Activated CD4-positive, alpha-beta T cell treated with anti-CD3 and anti-CD28 coated beads for 48 hours (primary cell): ENCODE measurements at regions not wholly inside any gene's neighbourhood (a gene's known extent, or its start where the extent isn't known, plus 50 kb on each side); places are given as distances from the start of the nearest gene placed in this dataset.

ENCODE experiments used
- DNase-seq: peaks from one replicate; pipeline ENCODE4 v3.0.0-alpha.2; 2020

DNA sequence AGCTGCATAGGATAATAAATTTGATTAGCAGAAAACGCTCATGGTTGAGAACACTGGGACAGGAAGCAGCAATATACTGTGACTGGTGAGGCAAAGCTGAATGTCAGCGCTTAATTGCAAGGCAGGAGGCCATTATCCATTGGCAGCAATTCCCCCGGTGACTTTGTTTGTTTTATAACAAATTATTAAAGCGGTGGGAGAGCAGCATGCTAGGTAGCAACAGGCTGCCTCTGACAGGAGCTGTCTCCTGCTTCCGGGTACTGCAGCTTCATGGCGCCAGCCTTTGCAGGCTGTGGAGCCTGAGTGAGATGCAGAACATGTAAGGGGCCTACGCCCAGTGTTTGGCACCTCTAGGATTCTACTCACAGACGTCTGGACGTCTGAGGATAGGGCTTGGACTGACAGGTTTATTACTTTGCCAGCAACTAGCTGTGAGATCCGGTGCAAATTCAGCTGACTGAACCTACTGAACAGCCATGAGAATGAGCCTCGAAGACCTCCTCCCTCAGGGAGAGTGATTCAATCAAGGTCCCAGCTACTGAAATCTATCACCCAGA lies 82.1 kb upstream of the SSTR1 start:
- no peak for DNase-seq

DNA sequence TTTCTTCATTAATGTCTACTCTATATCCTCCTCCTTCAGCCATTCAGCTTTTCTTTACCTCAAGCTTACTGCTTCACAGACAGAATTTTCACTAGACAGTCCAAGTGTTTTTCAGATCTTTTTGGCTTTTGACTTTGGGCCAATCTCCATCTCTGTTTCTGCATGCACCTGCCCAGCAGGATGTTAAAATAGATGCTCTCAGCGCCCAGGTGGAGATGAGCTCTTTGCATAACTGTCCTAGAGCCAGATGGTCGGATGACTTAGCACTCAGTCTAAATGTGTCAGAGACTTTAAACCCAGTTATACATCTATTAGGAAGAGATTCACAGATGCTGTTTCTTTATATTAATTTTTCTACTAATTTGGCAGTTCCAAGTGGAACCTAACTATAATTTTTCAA lies 80.3 kb upstream of the SSTR1 start:
- no peak for DNase-seq

DNA sequence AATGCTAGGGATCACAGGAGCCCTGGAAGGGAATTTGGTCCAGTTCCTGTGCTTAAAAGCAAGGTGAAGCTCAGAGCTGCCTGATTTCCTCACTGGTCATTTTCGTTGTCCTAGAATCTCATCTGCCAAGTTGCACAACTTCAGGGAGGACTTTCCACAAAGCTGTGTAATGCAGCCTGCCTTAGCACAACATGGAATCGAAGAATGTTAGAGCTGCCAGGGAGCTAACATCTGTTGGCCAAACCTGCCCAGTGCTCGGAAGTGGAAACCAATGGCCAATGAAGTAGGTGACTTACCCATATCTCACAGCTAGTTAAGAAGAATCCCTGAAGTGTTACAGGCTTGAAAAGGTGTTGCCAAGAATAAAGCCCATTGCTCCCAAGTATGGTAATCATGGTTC lies 79.9 kb upstream of the SSTR1 start:
- DNase-seq, result no peak

DNA sequence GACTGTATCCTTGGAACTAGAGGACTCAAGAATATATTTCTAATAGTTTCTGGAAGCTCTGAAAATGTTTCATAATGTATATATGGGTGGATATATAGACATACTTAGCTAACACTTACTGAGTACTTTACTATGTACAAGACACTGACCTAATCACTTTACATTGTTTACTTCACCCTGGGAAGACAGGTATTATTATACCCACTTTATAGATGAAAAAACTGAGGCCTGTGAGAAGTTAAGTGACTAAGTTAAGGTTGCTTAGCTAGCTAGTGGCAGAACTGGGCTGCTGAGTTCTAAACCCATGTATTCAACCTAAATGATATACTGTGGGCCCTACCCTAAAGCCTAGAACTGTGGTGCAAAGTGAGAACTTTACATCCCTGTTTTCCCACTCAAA lies 79.1 kb upstream of the SSTR1 start:
- no peak for DNase-seq

DNA sequence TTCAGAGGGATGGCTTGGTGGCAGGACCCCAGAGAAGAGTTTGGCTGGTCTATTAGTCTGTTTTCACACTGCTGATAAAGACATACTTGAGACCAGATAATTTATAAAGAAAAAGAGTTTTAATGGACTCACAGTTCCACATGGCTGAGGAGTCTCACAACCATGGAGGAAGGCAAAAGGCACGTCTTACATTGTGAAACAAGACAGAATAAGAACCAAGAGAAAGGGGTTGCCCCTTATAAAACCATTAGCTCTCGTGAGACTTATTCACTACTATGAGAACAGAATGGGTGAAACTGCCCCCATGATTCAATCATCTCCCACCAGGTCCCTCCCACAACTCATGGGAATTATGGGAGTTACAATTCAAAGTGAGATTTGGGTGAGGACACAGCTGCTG lies 78.5 kb upstream of the SSTR1 start:
- DNase-seq, result no peak

DNA sequence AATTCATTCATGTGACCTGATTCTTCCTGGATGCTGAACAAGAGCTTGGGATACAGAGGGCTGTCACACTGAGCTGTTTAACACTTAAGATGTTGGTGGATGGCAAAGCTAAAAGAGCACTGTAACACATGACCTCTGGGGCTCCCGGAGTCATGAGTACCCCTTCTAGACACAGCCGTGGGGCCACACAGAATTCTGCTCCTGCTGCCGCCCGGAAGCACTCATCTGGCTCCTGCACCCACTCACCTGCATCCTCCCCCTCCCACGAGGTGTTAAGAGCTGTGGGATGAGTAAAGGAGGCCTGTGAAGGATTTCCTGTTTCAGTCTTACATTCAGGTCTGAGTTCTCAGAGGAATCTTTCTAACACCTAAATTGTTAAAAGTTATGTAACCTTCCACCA lies 78.0 kb upstream of the SSTR1 start:
- peak; percentile 36 for DNase-seq

DNA sequence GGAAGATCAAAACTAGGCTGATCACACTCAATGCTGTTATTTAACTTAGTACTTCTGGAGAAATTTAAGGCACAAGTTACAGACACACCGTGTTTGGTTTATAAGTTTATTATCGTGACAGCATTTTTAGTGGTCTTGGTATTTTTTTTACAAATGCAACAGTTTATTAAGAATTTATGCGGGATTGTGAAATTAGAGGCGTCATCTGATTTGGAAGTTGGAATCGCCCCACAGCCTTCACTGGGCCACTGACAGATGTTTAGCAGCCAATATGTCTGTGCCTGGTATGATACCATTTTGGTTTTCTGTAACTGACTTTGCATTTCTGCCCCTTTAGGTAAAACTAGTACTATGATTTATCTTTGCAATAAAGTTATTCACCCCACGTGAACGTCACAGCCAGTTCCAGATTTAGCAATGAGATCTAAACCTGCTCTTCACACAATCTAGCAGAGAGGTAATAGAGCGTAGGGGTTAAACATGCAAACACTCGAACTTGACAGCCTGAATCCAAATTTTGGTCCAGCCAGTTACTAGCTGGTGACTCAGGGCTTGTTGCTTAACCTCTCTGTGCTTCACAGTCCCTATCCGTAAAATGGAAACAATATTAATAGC lies 73.2 kb upstream of the SSTR1 start:
- no peak for DNase-seq

- no peak for DNase-seq
Measured at GRCh38 chr14:38135106-38135867, 72.4 kb upstream of the SSTR1 start.

- no peak for DNase-seq
Measured at GRCh38 chr14:38137005-38137404, 70.7 kb upstream of the SSTR1 start.

GRCh38 chr14:38138473-38139138 lies 69.1 kb upstream of the SSTR1 start:
- DNase-seq, result no peak

GRCh38 chr14:38139926-38140325 lies 67.8 kb upstream of the SSTR1 start:
- no peak for DNase-seq

- no peak for DNase-seq
Measured at GRCh38 chr14:38143170-38143569, 64.5 kb upstream of the SSTR1 start.

DNA sequence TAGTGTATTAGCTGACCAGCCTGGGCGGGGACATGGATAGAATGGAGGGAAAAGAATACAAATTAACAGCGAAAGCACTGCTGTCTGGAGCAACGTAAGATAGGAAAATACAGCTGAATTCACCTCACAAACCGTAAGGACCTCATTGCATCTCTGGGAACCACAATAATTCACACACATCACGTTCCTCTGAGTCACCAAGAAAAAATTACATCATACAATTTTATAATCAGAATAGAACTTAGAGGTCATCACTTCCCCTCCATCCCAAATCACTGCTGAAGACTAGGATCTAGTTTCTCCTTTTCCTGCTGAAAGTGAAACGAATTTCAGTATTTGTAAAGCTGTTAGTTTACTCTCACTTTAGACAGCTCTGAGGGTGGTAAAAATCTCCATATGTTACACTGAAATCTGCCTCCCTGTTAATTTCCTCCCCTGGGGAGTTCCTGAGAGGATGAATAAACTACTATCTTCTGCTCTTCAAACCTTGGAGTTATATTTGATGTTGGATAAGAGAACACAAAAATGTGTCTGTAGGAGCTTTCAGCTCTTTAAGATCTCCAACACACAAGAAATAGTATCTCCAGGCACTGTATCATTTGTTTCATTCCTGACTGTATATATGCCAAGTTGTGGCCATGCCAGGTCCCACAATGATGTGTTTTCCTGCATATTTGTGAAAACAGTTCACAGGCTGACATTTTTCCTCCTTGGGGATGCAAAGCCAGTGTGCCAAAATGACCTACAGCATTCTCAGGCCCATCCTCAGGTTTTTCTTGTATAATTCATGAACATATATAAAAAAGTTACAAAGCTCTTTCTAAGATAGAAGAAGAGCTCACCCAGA lies 63.8 kb upstream of the SSTR1 start:
- DNase-seq, result no peak

GRCh38 chr14:38145142-38145541 lies 62.6 kb upstream of the SSTR1 start:
- no peak for DNase-seq

DNA sequence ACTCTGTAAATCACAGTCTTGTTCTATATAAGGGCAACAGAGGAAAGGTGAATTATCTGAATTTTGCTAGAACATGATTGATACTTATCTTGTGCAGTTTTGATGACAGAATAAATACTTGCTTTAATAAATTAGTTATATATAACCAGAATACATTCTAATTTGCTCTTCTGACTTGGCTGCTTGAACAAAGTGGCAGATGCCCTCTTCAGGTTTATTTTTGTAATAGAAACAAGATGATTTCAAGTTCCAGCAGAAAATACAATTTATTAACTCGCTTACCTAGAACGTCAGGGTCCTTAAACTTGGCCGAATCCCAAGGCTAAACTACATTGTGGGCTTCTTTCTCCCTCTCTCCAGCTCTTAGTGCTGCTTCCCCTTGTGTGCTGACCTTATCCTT lies 57.6 kb upstream of the SSTR1 start:
- no peak for DNase-seq
